ENCODE measurements at regions not wholly inside any gene's neighbourhood (a gene's known extent, or its start where the extent isn't known, plus 50 kb on each side); places are given as distances from the start of the nearest gene placed in this dataset.

DNA sequence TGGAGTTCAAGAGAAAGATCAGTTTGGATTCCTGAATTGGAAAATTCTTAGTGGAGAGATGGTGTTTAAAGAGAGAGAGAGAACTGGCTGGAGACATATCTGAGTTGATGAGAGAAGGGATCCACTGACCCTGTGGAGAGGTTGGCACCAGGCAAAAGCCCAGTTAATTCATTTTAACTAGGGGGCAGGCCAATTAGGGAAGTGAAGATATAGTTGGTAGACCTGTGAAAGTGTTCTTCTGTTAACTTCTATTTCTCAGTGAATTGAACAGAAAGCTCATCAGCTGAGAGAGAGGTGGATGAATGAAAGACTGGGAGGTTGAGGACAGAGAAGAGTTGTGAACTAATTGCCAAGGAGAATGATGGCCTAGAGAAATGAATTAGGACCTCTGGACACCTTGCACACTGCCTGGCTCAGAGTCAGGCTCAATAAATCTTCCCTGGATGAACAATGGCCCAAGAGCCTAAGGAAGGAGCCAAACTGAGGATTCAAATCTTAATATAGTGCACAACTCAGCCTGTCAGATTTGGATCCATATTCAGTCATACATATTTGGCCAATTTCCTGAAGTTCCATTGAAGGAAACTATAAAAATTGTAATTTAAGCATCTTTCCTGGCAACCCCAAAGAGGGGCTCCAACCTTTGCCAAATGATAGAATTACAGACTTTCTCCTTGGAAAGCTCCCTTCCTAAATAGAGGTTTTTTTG lies 82.2 kb upstream of the RMDN2 start:
- DNase-seq: no peak

DNA sequence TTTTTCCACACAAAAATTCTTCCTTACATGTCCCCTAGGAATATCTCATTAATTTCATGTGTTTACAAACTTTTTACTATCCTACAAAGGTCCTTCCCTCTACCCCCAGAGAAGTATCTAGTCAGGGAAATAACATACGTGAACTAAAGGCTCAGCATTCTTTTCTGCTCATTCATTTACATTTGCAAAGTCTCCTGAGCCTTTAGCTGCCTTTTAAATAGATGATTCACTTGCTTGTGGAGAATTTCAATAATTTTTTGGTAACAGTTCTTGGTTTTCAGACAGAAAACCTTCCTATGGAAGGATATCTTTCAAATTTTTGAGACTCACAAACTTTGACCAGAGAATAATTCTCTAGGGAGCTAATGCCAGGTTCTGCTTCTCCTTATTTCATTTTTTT lies 81.5 kb upstream of the RMDN2 start:
- DNase-seq: no peak

DNA sequence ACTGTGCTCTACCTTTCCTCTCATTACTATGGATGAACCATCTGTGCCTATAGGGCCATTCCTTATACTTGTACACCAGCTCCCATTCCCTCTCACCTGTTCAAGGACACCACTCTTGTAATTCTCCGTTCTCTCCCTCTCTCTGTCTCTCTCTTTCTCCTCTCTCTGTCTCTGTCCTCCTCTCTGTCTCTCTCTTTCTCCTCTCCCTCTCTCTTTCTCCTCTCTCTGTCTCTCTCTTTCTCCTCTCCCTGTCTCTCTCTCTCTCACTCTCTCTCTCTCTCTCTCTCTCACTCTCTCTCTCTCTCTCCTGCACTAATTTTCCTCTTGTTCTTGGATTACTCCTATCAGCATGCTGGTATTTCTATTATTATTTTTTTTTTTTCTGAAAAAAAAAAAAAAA lies 78.9 kb upstream of the RMDN2 start:
- no peak for DNase-seq

DNA sequence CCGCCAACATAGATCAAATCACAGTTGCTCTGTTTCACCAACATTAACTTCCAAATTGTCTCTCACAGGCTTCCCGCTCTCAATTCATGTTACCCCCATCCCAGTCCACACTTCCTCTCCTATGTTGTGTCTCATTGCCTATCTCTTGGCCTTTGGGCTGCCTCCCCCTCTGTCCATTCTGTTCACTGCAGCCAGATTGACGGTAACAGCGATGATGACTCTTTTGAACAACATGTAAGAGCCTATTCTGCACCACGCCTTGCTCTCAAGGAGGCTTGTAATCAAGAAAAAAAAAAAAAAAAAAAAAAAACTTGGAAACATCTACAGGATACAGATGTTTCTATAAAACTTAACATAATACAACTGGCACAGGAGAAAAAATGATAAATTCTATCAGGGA lies 77.3 kb upstream of the RMDN2 start:
- no peak for DNase-seq

DNA sequence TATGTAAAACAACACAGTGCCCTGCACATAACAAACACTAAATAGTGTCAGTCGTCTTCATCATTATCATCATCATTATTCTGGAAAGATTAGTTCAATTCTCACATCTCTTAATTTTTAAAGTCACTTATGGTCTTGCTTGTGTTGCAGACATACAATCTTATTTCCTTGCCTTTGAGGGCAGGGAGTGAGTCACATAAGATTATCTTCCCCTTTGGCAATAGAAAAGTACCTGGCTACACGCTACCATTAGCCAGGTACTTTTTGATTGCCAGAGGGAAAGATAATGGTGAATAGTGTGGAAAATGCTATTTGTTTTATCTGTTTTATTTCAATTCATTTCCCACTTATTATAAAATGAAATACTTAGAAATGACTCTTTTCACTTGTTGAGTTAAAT lies 76.6 kb upstream of the RMDN2 start:
- no peak for DNase-seq

DNA sequence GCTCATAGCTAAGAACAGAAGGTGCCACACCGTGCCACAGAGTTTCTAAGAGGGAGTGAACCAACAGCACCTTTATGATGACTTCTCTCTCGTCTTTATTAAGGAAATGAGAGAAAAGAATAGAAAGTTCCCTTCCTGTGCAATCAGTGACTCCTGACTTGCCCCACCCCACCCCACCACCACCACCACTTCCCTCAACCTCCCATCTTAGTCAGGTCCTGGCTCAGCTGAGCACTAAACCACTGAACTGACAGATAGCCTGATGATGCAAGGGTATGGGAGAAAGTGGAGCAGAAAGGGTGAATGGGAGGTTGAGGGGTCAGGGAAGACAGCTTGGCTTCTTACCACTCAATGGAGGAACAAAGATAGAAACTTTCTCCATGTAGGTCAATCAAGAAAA lies 75.2 kb upstream of the RMDN2 start:
- DNase-seq: peak; percentile 73

DNA sequence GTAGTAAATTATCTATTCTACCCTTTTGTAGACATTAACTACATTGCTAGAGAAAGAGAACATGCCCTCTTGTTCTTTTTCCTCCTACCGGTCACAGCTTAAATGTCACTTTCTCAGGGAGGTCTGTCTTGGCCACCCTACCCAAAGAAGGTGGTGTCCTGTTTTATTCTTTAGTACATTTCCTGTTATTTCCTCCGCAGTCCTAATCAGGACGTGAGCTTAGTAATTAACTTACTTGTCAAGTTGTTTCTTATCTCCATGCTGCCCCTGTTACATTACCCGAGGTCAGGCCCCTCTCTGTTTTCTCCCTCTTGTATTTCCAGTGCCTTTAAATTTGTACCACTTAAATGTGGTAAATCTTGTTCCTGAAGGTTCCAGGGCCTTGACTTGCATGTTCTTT lies 73.7 kb upstream of the RMDN2 start:
- no peak for DNase-seq

DNA sequence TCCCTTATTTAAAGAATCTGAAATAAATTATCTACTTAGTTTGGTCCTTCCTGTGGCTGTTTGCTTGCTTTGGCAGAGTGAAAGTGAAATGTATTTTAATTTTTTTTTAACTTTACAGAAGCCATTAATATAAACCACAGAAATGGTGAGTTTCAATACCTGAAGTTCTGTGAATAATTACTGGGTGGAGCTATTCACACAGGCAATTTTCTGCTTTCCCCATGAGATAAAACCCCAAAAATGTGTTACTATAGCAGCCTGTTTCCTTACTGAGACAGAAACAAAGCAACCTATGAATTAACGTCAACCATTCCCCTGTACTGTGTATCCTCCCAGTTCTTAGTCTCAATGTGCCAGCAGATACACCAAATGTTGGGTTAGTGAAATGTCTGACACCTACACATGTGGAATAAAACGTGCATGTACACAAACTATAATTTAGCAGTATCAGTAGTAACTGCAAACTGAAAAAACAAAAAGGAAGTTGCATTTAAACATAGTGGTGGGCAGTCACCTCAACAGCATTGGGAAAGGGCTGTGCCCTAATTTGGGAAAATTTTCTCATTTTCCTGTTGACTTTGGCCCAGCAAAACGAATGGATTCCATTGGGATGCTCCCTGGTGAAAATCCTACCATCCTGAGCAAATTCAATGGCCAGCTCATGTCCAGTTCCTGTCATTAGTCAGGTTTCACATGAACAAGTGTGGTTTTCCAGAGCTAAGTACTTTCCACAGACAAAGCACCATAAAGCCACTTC lies 73.1 kb upstream of the RMDN2 start:
- no peak for DNase-seq

DNA sequence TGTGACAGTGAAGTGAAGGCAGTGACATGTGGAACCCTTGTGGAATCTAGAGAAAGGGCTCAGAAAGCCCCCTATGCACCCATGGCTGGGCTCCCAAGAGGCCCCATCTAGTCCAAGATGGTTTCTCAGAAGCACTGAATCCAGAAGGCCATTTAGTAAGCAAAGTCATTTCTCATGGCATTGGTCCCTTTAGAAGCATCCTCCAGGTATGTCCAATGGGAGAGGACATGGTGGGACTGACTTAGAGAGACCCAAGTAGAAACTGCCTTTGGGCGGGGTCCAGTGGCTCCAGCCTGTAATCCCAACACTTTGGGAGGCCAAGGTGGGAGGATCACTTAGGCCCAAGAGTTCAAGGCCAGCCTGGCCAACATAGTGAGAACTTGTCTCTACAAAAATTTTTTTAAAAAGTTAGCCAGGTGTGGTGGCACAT lies 72.5 kb upstream of the RMDN2 start:
- no peak for DNase-seq

DNA sequence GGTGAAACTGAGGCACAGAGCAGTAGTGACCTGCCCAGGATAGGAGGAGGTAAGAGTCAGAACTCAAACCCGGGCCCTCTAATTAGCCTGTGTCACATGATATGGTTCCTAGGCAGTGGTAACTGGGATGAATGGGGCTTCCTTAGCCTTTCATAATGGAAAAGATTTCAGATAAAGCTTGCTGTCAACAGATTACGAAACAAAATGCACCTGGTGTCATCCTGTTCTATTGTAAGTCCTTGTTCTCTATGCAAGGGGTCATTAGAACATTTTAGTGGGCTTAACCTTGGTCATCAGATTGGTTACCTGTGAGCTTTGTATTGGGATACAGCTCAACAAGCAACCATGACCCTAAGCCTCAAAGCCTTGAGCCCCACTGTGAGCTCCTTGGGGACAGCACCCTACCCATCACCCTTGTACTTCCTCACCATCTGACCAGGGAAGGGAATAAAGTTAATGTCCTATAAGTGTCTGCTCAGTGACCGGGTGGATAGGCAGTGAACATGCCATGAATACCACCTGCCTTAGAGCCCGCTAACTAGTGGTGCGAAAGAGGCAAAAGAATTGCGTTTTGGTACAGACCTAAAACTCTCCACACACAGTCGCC lies 70.3 kb upstream of the RMDN2 start:
- DNase-seq: no peak

DNA sequence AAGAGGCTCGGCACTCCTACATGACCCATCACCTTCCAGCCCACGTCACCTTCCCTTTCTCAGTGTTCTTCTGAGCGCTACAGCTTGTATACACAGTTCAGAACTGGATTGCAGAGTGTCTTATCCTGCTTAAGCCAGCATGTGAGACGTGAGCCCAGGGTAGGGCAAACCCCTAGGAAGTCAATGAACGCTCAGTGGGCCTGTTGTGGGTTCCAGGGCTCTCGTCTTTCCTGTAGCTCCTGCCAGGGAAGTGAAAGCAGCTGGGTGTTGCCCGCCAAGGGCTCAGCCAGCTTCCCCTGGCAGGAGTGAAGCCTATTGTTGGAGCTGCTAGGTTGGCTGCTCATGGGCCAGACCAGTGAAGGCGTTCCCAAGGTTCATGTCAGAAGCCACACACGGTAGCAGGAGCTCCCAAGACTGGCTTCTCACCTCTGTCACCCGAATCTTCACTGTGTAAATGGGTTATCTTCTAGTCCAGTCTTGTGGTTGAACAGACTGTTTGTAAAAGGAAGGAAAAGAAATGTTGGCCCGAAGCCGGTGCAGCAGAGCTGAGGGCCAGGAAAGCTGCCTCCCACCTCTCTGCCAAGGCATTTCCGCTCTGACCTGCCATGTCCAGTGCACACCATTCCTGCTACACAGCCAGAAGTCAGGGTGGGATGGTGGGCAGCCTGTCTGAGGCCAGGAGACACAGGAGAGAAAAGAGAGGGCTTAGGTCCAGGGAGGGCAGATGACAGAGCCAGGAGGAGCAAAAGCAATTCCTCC lies 69.6 kb upstream of the RMDN2 start:
- peak; percentile 76 for DNase-seq

DNA sequence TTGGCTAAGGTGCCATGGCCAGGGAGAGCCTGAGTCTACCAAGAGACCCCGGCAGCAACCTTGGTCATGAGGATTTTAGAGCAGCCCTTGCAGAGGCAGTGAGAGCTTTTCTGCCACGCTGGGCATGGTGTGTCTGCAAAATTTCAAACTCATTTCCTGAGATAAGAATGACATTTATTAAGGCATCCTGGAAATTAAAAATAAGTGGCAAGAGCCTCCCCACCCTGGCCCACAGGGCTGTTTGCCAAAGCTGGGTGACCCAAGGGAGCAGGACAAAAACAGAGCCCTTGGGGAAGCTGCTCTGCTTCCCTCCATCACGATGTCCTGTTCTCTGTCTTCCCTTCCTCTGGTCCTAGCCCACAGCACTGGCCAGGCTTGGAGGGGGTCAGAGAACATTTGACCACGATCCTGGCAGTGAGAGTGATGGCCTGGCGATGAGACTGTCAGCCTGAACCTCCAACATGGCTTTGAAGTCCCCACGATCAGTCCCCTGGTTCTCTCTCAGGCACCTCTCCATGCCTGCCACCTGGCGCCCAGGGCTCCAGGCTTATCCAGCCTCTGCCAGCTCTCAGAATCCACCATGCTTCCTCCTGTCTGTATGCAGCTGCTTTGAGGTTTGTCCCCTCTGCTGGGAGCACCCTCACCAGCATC lies 68.9 kb upstream of the RMDN2 start:
- no peak for DNase-seq

DNA sequence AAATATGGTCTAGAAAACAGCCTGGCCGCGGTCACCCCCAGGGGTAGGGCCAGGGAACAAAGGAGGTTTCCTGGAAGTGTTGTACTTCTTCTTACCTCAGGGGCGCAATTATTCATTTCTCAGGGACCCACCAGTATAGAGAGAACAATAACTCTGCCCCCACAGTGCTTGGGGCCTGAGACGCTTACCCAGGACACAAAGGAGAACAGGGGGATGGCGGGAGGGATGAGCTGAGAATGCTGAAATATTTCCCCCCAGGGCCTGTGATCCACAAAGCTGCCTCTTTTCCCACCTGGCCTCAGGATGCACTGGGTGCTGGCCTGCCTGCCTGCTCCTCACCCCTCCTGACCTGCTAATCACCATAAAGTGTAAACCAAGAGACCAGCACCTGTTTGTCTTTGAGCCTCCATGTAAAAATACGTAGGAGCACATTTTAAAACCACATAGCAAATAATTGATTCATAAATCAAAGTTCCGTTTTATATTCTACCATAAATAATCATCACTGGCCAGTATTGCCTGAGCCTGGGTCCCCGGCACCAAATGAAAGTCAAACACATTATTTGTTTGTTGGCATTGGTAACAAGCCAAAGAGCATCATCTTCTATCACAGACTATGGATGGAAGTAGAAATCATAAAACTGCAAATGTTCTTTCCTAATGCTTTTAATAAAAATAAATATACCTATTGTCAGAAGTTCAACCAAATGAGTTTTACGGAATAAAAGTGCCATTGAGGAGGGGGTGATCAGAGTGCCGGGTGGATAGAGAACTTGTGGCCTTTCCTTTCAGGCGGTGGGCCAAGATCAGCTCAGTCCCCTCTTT lies 67.3 kb upstream of the RMDN2 start:
- no peak for DNase-seq

DNA sequence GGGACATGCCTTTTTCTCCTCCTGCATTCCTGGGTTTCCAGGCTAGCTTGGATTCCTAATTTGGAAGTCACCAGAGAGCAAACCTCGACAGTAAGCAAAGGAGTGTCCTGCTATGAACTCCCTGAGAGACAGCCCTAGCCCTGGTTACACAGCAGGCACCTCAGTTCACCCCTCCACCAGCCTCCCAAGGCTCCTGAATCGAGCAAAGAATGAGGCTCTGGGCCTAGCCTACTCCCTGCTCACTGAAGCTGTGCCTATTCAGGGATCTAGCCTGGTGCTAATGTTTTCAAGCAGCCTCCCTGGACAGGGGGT lies 66.7 kb upstream of the RMDN2 start:
- no peak for DNase-seq

DNA sequence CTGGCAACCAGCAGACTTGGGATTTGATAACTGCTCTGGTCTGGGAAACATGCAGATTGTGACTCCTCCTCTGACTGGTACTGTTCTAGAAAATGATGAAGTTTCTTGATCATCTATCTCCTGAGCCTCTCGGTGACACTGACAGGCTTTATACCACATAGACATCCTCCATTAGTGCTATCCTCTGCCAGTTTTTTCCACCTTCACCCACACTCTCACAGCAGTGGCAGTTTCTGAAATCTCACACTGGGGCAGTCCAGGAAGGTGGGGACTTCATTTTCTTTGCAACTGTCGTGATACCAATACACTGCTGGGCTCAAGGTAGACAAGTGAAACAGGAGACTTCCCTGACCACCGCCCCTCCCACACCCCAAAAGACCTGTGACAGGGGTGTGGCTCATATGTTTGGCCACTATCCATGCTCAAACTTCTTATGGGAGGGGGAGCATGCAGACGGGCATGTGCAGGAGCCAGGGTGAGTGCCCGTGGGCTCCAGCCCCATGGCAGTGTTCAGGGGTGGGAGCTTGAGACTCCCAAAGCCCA lies 66.3 kb upstream of the RMDN2 start:
- no peak for DNase-seq

DNA sequence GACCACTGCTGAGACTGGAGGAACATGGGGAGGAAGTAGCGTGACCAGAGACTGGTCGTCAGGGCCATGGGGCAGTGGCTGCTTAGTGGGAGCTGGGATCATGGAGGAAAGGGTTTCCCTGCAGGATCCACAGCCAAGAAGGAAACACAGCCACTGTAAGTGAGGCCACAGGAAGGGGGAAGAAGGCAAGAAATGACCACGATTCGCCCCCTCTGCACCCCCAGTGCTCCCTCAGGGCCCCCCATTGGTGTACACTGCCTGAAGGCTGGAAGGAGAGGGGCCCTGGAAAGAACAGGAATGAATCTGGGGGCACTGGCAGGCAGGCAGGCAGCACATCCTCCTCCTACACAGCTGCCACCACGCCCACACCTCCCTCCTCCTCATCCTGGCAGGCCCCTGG lies 62.5 kb upstream of the RMDN2 start:
- no peak for DNase-seq

DNA sequence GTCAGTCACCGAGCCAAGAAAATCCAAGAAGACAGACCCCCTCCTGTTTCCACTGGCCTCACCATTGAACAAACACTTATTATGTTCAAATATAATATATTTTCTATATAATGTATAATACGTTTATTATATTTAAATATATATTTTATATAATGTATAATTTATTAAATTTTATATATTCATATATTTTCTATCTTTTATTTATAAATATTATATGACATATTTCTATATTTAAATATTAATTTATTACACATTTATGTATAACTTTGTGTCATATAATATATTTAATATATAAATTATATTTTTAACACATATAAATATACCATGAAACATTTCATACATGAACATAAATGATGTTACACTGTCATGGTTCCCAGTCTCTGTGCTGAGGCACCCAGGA lies 60.9 kb upstream of the RMDN2 start:
- no peak for DNase-seq

DNA sequence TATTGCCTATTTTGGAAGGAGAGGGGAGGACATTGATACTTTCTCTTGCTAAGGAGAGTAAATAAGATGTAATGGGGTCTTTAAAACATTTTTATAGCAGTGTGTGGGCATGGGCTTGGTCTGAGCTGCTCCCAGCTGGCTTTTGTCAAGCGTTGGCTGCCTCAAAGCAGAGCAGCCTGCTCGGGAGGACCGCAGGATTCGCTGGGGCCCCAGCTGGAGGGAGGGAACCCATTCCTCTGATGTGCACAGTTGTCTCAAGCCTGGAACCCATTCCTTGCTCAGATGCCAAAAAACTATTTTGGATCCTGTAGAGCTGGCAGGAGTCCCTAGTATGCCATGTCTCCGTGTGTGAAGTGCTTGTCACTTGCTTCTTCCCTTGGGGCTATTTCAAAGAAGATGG lies 59.4 kb upstream of the RMDN2 start:
- DNase-seq: no peak

DNA sequence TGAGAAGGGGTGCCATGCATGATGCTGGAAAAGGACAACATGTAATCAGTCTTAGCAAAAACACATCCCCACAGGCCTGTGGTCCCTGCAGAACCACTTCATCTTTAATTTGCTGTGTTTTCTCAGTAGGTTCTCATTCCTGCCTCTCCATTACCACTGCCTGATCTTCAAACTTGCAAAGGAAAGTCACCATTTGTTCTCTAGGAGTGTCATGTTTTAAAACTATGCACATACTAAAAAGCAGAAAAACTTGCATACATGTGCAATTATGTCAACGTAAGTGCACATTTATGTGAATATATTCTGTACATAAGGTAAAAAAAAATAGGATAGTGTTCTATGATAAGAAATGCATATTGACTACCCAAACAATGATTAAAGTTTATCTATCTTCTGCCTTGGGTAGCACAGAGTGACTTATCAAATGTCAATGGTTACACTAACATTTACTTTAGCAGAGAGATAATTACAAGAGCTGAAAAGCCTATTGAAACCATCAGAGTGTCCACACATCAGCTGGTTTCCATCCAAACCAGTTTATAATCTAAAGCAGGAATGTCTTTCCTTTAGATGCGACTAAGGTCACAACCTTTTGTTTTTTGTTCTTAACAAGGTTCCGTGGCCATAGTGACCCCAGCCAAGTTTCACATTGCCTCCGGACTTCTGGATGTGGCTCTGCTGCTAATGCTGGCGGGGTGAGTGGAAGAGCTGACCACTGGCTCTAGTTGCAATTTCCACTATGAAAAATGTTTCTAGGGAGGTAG lies 58.7 kb upstream of the RMDN2 start:
- no peak for DNase-seq

DNA sequence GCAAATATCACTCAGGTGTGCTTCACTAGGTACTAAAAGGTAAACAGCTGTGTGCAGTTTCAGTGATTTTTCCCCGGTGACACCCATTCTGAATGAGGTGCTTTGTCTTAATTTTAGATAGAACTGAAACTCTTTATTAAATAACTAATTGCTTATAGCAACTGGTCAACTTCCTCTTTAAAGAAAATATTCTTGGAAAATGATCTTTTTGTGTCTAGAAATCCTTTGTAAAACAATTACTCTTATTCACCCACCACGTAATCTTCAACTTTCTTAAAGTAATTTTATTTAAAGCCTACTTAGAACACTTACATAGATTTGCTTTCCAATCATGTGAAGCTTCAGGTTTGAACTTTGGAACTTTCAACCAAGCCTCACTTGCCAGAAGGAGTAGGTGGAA lies 57.9 kb upstream of the RMDN2 start:
- DNase-seq: no peak

DNA sequence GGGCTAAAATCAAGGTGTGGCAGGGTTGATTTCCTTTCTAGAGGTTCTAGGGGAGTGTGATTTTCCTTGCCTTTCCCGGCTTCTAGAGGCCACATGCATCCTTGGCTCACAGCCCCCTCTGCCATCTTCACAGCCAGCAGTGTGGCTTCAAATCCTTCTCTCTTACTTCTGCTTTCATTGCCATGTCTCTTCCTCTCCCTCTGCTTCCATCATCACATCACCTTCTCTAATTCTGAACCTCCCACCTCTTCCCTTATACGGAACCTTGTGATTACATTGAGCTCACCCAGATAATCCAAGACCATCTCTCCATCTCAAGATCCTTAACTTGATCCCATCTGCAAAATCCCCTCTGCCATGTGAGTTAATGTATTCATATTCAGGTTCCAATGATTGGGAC lies 56.2 kb upstream of the RMDN2 start:
- DNase-seq: peak; percentile 30

Measured in inflammatory macrophage treated with lipopolysaccharide for 4 hours (primary cell).